GM20431 (cell line): ENCODE measurements at regions not wholly inside any gene's neighbourhood (a gene's known extent, or its start where the extent isn't known, plus 50 kb on each side); places are given as distances from the start of the nearest gene placed in this dataset.

Experiments
- in situ Hi-C: fragments of 300-500 bp; cut with MseI, MboI; formaldehyde crosslinking; loops from one replicate; pipeline ENCODE4 v1.15.0; 2020; ENCODE audit warnings: low sequenced_read_pairs; ENCODE audit not compliant: unreplicated experiment

DNA sequence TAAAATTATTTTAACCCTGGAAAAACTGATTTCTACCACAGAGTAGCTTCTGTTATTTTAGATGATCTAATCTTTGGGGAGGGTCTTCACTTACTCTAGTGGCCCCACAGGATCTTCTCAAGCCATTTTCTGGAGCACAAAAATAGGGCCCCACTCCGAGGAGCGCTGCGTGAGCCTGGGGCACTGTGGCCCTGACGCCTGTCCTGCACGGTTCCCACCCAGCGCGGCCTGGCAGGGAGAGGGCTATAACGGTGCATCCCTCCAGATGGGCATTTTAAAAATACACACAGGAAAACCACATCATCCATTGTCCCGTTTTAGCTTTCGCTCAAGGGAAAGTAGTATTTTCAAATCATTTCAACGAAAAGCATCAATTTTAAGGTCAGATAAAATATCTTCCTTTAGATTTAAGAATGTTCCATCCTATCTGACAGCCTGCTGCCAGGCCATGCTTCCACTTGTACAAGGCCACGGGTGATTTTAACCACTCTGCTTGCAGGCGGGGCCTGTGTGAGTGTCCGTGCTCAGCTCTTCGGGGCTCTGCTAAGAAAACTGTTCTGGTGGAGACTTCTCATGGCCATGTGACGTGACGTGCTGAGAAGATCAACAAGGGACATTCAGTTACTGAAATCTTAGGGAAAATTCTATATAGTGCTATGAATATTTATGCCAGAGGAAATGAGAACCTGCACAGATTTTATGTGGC is 683.8 kb upstream of the SGCG start:
- in situ Hi-C loops = no loop called here

DNA sequence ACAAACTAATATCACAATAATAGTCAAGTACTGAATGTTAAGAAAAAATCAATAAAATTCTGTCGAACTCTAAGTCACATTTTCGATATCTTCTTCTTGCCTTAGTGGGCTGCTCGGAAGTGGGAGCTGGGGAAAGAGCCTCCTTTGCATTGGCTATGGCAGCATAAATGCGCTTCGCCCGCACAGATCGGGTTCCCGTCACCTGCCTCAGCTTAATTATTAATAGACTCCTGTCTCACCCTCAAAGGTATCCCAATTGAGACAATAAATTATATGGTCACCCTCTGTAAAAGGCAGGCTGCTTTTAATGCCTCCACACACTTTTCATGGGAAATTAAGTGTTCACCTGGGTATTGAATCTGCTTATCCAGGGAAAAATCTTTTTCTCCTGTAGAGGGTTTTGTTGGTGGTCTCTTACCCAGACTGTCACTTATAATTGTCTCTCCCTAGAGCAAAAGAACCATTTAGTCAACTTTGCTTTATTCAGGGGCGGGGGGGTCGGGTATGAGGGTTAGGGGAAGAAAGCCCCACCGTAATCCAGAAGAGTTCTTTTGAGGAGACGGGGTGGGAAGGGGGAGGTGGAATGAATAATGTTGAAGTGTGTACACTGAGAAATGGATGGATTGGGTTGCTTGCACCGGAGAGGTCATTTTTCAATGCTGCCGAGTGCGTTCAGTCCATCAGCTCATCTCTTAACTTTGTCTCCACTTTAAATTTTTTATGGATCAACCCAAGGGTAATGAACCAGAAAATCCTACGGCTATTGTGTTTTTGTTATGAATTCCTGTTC is 682.6 kb upstream of the SGCG start:
- in situ Hi-C loops = no loop called here

DNA sequence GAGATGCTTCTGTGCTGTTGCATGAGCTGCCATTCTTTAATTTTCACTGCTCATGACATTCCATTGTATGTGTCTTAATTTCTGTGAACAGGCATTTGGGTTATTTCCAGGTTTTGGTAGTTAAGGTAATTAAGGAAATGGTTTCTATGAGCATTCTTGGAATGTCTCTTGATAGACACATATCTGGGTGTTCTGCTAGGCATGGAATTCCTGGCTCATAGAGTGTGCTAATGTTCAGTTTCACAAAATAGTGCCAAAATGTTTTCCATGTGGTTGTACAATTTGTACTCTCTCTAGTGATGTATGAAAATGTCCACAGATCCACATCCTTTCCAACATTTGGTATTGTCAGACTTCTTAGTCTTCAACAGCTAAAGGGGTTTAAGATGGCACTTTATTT is 680.9 kb upstream of the SGCG start:
- in situ Hi-C loops = no loop called here

DNA sequence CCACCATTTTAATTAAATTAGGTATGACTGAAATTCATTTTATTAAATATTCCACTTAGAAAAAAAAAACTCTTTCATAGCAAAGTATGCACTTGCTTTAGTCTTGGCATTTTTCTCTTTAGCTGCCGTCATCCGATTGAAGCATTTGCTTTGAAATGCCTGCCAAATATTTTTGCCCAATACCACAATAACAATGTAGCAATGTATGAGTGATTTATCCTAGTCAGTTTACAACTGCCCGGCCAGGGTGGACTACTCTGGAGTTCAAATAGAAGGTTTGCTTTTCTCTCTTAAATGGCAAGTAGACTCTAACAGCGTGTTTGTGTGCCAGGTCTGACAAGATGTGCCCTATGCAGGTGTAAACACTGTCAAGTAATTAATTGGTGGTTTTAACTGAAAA is 675.3 kb upstream of the SGCG start:
- in situ Hi-C loops = no loop called here

DNA sequence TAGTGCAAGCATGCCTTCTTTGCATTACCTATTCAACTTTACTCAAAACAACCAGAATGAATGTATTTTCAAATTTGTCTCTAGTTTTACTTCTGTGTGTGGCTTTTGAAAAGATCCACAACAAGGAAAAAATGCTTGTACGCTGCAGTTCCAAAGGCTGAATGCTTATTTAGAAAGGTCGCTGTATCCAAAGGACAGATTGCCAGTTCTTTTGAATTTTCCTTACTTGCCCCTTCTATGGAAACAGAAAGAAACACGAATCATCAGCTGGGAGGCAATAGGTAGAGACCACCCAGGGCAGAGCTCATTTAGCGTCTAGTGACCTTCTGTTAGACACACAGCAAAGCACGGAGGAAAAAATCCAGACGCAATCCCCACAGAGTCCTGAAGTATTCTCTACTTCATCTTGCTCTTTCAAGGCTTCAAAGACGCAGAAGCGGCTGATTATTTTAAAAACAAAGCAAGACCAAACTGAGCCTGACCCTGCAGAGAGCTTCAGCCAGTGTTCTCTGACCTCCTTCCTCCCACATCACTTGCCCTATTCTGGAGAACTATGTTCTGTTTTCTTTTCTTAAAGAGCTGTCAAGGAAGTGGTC is 674.6 kb upstream of the SGCG start:
- in situ Hi-C loops = no loop called here

DNA sequence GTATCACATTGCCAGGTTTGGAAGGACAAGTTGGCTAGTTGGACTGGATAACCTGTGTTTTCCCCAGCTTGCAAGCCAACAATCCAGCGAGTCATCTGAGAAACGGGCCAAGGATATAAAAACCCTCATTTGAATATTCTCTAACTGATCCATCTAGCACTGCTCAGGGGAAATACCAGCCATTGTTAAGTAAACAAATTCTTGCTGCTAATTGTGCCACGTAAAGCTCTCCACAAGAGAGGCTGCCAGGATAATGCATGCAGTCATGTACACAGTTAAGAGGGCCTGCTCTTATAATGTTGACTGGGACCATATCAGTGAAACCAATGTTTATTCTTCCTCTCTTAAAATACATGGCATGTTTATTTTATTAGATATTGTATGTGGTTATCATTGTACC is 663.2 kb upstream of the SGCG start:
- in situ Hi-C loops = no loop called here

DNA sequence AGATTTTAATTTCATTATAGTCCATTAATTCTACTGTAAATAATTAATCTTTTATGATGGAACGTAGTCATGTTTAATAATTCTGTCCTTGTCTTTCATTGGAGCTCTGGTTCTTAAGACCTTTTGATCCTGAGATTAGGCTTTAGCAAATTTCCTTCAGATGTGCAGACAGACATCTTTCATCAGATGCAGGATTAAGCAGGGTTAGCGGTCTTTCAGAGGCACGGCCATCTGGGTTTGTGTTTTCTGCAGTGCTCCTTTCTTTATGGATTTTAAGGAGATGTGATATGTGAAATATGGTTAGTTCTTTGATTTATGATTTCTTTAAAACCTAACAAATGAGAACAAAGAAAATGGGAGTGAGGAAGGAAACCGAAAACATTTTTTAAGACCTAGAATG is 643.9 kb upstream of the SGCG start:
- in situ Hi-C loops = no loop called here

DNA sequence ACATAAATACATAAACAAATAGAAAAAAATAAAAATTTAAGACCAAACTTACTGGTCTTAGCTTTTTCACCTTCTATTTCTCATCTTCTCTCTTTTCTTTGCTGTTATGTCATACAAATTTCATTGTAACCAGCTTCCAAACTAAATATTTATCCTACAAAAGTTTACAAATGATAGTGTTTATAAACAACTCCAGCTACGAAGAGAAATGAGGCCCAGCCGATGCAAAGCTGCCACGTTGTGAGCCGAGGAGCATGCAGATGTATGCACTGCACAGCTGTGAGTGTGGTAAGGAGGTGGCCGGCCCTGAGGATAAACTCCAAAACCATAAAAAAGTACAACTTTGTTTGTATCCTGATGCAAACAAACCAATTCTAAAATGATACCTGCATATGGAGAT is 642.4 kb upstream of the SGCG start:
- in situ Hi-C loops = no loop called here

DNA sequence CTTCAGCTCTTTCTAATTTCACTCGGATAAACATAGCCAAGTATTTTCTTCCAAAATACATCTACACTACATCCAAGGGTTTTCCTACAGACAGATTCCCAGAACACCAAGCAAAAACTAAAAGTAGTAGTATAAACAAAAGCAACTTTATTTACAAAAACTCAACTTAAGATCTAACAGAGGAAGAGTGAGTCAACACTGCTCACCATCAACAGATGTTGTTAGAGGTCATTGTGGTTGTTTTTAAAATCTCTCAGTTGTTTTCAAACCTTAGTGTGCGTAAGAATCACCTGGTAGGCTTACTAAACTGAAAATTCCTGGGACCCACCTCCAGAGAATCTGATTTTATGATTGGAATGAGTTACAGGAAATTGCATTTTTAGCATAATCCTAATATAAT is 631.7 kb upstream of the SGCG start:
- in situ Hi-C loops = no loop called here

DNA sequence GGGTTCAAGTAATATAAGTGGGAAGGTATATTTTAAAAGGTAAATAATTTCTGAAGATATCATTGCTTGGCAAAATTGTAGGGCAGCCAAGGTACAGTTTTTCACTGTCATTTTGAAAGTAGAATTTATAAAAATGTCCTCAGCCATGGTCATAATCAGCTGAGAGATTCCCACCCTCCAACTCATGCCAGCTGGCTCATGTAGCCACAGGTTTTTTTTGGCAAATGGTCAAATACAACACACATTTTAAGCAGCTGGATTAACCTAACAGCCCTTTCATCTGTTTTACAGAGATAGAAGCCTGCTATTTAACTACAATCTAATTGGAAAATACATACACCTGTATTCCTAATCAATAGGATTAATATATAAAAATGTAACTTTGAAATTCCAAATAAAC is 619.2 kb upstream of the SGCG start:
- in situ Hi-C loops = no loop called here

DNA sequence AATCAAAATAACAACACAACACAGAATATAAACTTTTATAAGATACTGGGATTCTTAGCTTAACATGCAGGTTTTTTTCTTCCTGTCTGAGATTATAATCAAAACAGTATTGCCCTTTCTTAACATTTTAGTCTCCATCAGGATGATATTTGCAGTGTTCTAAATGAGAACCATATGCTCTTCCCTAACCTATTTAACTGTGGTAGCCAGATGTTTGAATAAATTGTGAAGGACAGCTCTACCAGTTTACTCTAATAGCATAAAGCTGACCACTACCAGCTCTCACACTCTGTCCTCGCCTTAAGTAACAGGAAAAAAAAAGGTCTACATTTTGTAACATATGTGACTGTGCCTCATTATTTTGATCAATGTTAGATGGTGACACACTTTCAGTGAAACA is 618.7 kb upstream of the SGCG start:
- in situ Hi-C loops = no loop called here

DNA sequence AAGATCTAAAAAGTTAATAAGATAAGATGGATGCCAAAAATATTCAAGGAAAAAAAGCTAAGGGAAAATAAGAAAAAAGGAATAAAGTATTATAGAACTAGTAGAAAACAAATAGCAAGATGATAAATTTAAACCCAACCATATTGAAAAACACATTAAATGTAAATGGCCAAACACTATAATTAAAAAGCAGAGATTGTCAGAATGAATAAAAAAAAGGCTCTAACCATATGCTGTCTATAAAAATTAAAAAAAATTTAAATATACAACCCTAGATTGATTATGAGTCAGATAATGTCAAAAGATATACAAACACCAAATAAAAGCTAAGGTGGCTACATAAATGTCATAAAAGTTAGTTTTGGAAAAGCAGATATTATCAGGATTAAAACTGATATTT is 617.5 kb upstream of the SGCG start:
- in situ Hi-C loops = no loop called here

DNA sequence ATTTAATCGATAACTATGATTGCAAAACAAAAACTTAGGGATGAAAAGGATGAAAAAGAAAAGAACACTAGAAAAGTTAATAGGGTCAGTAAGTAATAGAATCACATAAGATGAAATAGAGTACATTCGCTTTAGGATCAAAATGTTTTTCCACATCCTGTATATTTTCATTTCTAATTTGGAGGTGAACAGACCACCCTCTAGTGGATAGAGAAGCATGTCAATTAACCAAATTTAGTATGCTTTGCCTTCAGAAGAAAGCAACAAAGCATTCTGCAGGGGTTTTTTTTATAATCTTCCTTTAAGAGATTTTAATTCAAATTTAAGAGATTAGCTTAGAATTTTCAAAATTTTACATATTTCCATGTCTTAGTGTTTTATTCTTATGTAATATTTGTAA is 611.0 kb upstream of the SGCG start:
- in situ Hi-C loops = no loop called here

DNA sequence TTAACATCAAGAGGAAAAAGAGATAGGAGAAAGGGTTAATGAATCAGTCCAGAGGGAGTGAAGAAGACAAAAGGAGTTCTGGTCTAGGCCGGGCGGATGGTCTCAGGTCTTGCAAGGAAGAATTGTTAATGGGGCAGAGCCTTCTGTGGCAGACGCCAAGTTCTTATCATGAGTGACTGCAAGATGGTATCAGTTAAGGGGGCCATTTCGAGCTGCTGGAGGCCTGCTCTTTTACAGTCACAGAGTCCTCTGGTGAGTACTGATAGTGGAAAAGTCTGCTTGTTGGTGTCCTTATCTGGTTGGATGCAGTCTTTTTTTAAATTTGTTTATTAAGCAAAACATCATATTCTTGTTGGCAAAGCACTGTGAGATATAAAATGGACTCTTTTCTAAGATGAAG is 590.9 kb upstream of the SGCG start:
- in situ Hi-C loops = no loop called here

DNA sequence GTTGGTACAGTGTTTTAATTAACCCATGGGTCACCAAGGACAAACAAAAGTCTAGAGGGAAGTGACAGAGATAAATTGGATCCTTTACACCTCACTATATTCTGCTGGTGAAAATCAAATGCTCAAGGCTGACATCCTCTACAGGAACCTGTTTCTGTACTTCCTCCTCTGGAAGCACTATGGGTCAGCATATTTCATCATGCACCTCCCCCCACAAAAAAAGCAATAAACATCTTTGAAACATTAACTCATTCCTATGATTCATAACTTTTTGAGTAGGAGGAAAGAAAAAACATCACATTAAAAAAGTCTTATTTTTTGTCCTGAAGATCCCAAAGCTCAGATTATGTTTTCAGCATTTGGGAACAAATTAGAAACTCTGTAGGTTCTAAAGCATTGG is 588.3 kb upstream of the SGCG start:
- in situ Hi-C loops = no loop called here

DNA sequence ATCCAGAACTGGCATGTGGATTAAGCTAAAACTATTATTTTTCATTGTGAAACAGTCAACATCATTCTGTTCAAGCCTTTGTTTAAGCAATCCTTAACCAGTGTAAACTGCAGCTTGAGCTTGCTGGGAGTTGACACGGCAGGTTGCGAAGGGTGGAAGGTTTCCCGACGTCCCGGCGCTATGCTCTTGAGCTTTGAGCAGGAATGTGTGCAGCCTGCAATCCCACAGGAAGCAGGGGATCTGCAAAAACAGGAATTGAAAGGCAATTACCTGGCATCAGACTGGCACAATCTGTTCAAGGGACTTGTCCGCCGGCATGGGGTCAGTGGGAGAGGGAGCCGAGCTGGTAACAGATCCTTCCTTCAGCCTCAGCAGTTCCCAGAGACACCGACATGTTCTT is 586.7 kb upstream of the SGCG start:
- in situ Hi-C loops = no loop called here

DNA sequence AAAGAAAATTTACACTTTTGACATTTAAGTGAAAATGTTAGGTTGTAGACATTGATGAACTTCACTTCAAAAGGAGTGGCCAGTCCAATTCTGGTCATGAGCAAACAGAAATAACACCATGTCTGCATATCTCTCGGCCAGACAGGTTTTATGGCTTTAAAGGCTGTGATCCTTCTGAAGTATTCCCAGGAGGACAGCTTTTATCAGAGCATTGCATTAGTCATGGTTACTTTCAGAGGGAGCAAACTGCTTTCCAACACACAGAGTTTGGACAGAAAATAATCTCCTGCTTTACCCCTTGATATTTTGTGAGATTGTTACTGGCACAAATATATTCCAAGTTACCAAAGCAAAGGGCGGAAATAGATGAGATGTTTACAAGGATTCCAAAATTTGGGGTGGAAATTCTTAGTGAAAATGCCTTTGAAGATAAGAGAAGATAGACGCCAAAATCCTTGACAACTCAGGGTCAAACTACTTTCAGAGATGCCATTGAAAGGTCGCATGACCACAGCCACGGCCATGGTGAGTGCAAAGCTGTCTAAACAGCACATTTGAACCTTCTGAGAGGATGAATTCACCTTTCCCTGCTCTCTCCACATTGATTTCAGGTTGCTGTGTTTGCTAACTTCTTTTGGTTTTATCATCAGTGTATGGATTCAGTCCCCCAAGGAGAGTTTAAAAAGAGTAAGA is 584.5 kb upstream of the SGCG start:
- in situ Hi-C loops = no loop called here

DNA sequence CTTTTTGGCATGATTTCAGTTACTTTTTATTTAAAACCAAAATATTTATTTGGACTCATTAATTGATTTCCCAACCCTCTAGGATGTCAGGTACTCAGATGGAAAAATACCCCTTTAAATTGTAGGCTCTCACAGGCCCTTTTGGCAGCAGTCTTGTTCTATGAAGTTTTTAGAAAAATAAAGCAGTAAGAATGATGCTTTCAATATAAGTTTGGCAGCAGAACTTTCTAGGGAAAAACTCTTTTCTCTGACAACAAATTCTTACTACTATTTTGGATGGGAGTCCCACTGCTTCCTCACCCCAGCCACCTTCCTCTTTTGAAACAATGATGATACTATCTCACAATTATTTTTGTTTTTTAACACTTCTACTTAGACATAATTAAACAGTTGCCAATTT is 581.6 kb upstream of the SGCG start:
- in situ Hi-C loops = no loop called here

DNA sequence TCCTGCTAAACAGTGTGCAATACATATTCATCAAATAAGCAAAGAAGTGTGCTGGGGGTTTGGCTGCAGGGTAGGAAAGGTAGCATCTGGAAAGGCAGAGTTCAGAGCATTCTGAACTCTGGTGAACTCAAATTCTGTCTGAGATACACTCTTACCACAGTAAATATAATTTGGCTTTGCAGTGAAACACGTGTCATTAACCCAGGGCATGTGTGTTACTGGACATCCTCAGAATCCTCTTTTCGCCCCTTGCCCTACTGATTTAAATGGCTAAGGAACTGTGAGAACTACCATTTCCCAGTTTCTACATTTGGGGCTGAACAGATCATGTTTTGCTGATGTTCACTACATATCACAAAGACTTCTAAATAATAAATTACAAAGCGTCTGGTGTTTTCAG is 562.8 kb upstream of the SGCG start:
- in situ Hi-C loops = no loop called here

DNA sequence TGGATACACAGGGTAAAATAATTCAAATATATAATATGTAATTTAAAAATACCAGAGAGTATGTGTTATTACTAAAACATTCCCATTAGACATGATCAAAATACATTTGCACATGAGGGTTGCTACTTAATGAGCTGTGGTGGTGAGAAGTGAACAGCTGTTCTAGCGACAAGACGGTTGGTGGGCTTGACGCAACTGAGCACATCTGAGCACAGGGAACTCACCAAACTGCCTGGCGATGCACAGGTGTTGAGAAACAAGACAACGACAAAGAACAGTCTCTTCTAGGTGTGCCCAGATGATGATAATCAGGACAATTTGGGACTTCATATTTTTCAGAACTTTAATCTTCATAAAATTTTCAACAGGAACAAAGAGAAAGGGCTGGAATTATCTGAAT is 555.1 kb upstream of the SGCG start:
- in situ Hi-C loops = no loop called here

DNA sequence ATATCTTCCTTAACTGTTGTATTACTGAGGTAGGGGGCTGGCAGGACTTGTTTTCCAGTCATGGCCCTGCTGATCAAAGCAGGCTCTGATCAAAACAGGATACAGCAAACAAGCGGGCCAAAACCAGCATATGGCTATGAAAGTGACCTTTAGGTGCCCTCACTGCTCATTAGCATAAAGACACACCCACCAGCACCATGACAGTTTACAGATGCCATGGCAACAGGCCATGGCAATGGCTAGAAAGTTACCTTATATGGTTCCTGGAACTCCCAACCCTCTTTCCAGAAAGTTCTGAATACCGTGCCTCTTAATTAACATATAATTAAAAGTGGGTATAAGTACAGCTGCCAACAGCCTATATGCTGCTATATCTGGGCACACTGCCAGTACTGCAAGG is 551.4 kb upstream of the SGCG start:
- in situ Hi-C loops = no loop called here
